ENCODE measurements at regions not wholly inside any gene's neighbourhood (a gene's known extent, or its start where the extent isn't known, plus 50 kb on each side); places are given as distances from the start of the nearest gene placed in this dataset.

DNA sequence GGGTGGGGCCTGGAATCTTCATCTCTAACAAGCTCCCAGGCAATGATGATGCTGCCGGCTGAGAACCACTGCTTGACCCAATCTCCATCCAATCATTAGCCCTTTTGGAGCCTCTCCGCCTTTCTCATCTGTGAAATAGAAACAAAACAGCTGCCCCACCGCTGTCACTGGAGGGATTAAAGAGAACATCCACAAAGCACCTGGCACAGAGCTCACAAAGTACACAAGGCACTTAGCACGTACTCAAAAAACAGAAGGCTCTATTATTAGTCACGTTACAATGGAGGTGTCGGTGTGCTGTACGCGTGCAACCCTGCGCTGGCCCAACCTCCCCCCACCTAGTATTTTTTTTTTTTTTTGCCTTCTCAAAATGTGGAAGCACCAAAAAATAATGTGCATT lies 213.5 kb upstream of the ARID1B start:
- Histone ChIP-seq H3K79me2 (ENCODE audit: control insufficient read depth, insufficient read depth, low read length, unreplicated experiment) (no peaks in the 10 kb centered on the region), H3K4me1 (ENCODE audit: control insufficient read depth, insufficient read depth, low read length, unreplicated experiment) (no peaks in the 10 kb centered on the region), H3K4me3 (ENCODE audit: low read depth, low read length) (no peak overlapping the region), H3K27me3 (ENCODE audit: insufficient read depth, low read length) (peaks cover 23% of the 10 kb centered on the region), H3K27ac (ENCODE audit: low read depth, low read length) (no peak overlapping the region), H3K36me3 (ENCODE audit: insufficient read depth, low read length) (no peaks in the 10 kb centered on the region), H2AFZ (ENCODE audit: low read length, unreplicated experiment) (no peak overlapping the region)

DNA sequence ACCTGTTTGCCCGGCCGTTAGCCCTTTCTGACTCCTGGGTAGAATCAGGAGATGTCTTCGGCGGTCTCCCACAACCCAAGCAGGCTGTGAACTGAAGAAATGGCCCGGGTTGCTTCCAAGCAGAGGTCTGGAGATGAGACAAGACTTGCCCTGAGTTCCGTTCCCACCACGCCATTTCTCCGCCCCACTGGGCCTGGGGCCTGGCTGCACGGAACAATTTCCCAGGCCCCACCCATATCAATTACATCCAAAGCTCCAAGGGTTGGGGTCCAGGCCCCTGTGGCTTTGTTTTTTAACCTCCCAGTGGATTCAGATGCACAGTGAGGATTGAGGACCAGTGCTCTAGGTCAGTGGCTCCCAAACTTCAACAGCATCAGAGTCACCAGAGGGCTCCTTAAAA lies 214.5 kb upstream of the ARID1B start:
- no peaks in the 10 kb centered on the region for H3K4me1 ChIP-seq (ENCODE audit: control insufficient read depth, insufficient read depth, low read length, unreplicated experiment)
- H2AFZ ChIP-seq (ENCODE audit: low read length, unreplicated experiment) = no peak overlapping the region
- no peak overlapping the region for H3K27ac ChIP-seq (ENCODE audit: low read depth, low read length)

DNA sequence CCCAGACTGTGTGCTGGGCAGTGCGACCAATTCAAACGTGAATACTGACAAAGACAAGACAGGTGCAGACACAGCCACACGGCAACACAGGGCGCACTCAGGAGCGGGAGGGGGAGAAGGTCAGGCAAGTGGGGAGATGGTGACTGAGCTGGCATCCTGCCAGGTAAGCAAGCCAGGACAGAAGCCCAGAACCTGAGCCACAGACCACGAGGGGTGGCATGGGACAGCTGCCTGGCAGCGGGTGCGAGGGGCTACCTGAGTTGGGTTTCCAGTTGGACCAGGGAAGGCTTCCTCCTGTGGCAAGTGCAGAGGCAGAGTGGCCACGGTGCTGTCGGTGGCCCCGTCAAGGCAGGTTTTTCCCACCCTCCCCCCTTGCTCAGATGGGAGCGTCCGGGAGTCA lies 215.2 kb upstream of the ARID1B start:
- Histone ChIP-seq H3K4me3 (ENCODE audit: low read depth, low read length) (no peak overlapping the region), H3K27me3 (ENCODE audit: insufficient read depth, low read length) (peaks cover 12% of the 10 kb centered on the region; the same call in 1 of the 2 replicates), H2AFZ (ENCODE audit: low read length, unreplicated experiment) (no peak overlapping the region), H3K36me3 (ENCODE audit: insufficient read depth, low read length) (no peaks in the 10 kb centered on the region), H3K79me2 (ENCODE audit: control insufficient read depth, insufficient read depth, low read length, unreplicated experiment) (no peaks in the 10 kb centered on the region), H3K4me1 (ENCODE audit: control insufficient read depth, insufficient read depth, low read length, unreplicated experiment) (no peaks in the 10 kb centered on the region), H3K27ac (ENCODE audit: low read depth, low read length) (no peak overlapping the region)

More for the DNA sequence above, 214.5 kb upstream of the ARID1B start:
- H3K27me3 ChIP-seq (ENCODE audit: insufficient read depth, low read length) = peaks cover 15% of the 10 kb centered on the region; the same call in 1 of the 2 replicates
- H3K79me2 ChIP-seq (ENCODE audit: control insufficient read depth, insufficient read depth, low read length, unreplicated experiment) = no peaks in the 10 kb centered on the region
- H3K36me3 ChIP-seq (ENCODE audit: insufficient read depth, low read length) = no peaks in the 10 kb centered on the region
- H3K4me3 ChIP-seq (ENCODE audit: low read depth, low read length) = no peak overlapping the region

DNA sequence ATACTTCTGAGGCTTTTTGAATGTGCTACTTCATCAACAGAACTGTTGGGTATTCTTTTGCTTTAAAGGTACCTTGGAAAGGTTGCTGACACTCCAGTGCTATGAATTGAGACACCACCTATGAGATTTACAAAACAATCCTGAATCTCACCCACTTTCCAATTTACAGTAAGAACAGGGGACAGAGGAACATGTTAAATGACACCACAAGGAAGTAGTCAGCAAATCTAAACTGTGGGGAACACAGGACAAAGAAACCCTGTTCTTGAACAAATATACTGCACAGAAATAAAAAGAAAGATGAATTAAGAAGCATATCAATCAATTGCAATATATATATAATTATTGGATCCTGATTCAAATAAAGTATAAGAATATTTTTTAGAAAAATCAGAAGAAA lies 216.7 kb upstream of the ARID1B start:
- H3K27me3 ChIP-seq (ENCODE audit: insufficient read depth, low read length) = peaks cover 7% of the 10 kb centered on the region; the same call in 1 of the 2 replicates
- H3K36me3 ChIP-seq (ENCODE audit: insufficient read depth, low read length) = no peaks in the 10 kb centered on the region
- no peaks in the 10 kb centered on the region for H3K4me1 ChIP-seq (ENCODE audit: control insufficient read depth, insufficient read depth, low read length, unreplicated experiment)
- no peak overlapping the region for H3K27ac ChIP-seq (ENCODE audit: low read depth, low read length)
- H2AFZ ChIP-seq (ENCODE audit: low read length, unreplicated experiment) = no peak overlapping the region
- H3K4me3 ChIP-seq (ENCODE audit: low read depth, low read length) = no peak overlapping the region
- no peaks in the 10 kb centered on the region for H3K79me2 ChIP-seq (ENCODE audit: control insufficient read depth, insufficient read depth, low read length, unreplicated experiment)

DNA sequence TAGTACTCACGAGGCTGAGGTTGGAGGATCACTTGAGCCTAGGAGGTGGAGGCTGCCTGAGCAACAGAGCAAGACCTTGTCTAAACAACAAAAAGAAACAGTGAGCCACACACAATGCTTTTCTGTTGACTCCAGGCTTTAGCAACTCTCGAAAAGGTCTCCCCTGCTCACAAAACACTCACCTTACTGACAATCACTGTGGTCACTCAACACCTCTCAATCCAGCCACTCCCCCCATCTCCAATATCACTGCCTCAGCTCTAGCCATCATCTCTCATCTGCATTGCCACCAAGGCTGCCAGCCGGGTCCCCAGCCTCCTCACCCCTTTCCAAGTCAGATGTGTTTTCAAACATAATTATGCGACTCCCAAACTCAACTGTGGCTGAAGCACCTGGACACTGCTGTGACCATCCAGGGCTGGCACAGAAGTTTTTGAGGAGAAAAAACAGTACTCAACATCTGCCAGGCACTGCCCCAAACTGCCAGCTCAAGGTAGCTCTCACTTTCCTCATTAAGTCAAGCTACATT lies 218.0 kb upstream of the ARID1B start:
- Histone ChIP-seq H3K79me2 (ENCODE audit: control insufficient read depth, insufficient read depth, low read length, unreplicated experiment) (no peaks in the 10 kb centered on the region), H3K27ac (ENCODE audit: low read depth, low read length) (no peak overlapping the region), H3K4me1 (ENCODE audit: control insufficient read depth, insufficient read depth, low read length, unreplicated experiment) (no peaks in the 10 kb centered on the region), H3K4me3 (ENCODE audit: low read depth, low read length) (no peak overlapping the region), H3K36me3 (ENCODE audit: insufficient read depth, low read length) (no peaks in the 10 kb centered on the region), H2AFZ (ENCODE audit: low read length, unreplicated experiment) (no peak overlapping the region), H3K27me3 (ENCODE audit: insufficient read depth, low read length) (peaks cover 19% of the 10 kb centered on the region)

DNA sequence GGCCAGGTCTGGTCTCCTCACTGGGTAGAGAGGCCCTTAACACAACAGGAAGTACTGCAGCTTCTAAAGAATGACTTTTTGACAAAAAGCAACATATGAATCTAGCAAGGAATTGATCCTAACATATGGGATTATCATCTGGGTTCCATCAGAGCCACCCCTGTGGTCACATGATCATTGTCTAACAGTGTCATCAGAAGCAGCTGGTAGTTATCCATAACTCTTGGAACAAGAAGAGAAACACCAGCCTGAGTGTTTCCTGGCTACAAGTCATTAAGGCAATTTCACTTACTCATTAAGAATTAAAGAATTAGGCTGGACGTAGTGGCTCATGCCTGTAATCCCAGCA lies 219.3 kb upstream of the ARID1B start:
- Histone ChIP-seq H3K27ac (ENCODE audit: low read depth, low read length) (no peak overlapping the region), H3K79me2 (ENCODE audit: control insufficient read depth, insufficient read depth, low read length, unreplicated experiment) (no peaks in the 10 kb centered on the region), H2AFZ (ENCODE audit: low read length, unreplicated experiment) (no peak overlapping the region), H3K4me3 (ENCODE audit: low read depth, low read length) (no peak overlapping the region), H3K36me3 (ENCODE audit: insufficient read depth, low read length) (no peaks in the 10 kb centered on the region), H3K4me1 (ENCODE audit: control insufficient read depth, insufficient read depth, low read length, unreplicated experiment) (no peaks in the 10 kb centered on the region), H3K27me3 (ENCODE audit: insufficient read depth, low read length) (peaks cover 31% of the 10 kb centered on the region)

DNA sequence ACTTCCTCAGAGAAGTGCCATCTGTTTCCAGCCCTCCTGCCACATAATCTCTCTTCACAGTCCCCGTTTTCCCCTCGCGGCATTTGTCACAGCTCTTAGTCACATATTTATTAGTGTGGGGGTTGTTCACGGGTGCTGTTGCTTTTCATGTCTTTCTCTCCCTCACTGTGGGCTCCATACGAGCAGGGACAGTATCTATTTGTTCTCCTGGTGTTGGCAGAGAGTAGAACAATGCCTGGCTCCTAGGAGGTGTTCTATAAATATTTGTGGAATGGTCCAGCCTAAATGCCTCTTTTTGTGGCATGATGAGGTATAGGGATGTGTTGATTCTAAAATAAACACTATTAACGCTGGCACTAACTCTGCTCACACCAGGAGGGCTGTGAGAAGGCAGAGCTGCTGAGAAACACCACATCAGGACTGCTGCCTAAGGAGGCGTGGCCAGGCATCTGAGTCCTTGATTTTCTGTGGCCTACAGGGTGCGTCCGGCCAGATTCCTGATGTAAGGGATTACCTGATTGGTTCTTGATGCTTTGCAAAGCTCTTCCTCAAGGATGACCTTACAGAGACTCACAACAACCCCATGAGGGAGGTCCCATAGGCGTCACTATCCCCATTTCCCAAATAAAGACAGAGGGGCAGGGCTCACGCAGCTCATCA lies 219.8 kb upstream of the ARID1B start:
- H2AFZ ChIP-seq (ENCODE audit: low read length, unreplicated experiment) = no peak overlapping the region
- H3K4me3 ChIP-seq (ENCODE audit: low read depth, low read length) = no peak overlapping the region
- no peak overlapping the region for H3K27ac ChIP-seq (ENCODE audit: low read depth, low read length)
- peaks cover 35% of the 10 kb centered on the region for H3K27me3 ChIP-seq (ENCODE audit: insufficient read depth, low read length)
- H3K4me1 ChIP-seq (ENCODE audit: control insufficient read depth, insufficient read depth, low read length, unreplicated experiment) = no peaks in the 10 kb centered on the region
- H3K36me3 ChIP-seq (ENCODE audit: insufficient read depth, low read length) = no peaks in the 10 kb centered on the region
- no peaks in the 10 kb centered on the region for H3K79me2 ChIP-seq (ENCODE audit: control insufficient read depth, insufficient read depth, low read length, unreplicated experiment)

DNA sequence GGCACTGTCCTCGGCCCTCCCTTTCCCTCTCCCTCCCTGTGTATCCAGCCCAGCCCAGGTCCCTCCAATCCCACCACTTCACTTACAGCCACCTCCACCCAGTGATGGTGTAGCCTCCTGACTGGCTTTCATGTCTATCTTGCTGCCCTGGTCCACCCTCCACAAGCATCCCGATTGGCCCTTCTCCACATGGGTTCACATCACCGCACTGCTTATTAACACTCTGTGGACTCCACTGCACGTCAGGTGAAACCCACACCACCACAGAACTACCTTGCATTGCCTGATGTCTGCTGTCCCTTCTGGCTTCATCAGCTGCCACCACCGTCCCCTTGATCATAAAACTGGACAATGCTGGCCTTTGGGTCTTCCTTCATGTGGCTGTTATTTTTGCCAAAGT lies 220.4 kb upstream of the ARID1B start:
- Histone ChIP-seq H3K4me1 (ENCODE audit: control insufficient read depth, insufficient read depth, low read length, unreplicated experiment) (no peaks in the 10 kb centered on the region), H3K27me3 (ENCODE audit: insufficient read depth, low read length) (peaks cover 40% of the 10 kb centered on the region), H2AFZ (ENCODE audit: low read length, unreplicated experiment) (no peak overlapping the region), H3K36me3 (ENCODE audit: insufficient read depth, low read length) (no peaks in the 10 kb centered on the region), H3K27ac (ENCODE audit: low read depth, low read length) (no peak overlapping the region), H3K79me2 (ENCODE audit: control insufficient read depth, insufficient read depth, low read length, unreplicated experiment) (no peaks in the 10 kb centered on the region), H3K4me3 (ENCODE audit: low read depth, low read length) (no peak overlapping the region)

DNA sequence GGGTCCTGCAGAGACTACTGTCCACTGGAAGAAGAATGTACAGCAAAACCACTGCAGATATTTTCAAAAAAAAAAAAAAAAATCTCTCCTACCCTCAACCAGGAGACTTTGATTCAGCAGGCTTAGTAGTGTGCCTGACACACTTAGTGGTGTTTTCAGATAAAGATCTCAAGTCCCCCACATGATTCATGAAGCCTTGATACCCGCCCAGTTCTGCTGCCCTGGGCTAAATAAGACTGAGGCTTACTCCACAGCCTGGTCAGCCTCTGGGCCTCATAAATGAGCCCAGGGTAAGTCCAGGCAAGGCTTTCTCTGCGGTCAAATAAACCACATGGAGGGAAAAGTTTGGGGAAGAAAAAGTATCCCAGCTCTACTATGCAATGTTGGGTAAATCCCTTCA lies 222.1 kb upstream of the ARID1B start:
- Histone ChIP-seq H3K4me1 (ENCODE audit: control insufficient read depth, insufficient read depth, low read length, unreplicated experiment) (no peaks in the 10 kb centered on the region), H2AFZ (ENCODE audit: low read length, unreplicated experiment) (no peak overlapping the region), H3K79me2 (ENCODE audit: control insufficient read depth, insufficient read depth, low read length, unreplicated experiment) (no peaks in the 10 kb centered on the region), H3K27me3 (ENCODE audit: insufficient read depth, low read length) (peaks cover 40% of the 10 kb centered on the region), H3K27ac (ENCODE audit: low read depth, low read length) (no peak overlapping the region), H3K36me3 (ENCODE audit: insufficient read depth, low read length) (no peaks in the 10 kb centered on the region), H3K4me3 (ENCODE audit: low read depth, low read length) (no peak overlapping the region)

DNA sequence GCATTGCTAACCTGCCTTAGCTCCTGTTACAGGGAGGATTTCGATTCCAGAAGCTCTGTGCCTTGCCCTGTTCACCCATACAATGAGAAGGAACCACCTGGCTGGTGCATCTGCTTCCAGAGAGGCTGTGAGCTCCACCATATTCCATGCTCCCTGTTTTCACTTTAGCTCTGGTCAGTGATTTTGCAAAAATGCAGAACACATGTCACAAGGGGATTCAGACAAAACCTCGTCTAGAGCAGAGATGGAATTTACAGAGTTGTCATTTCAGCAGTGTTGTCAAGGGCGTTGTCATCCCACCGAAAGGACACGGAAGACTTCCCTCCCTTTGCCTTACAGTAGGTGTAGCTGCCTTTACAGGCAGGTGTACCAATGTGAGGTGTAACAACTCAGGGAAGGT lies 223.0 kb upstream of the ARID1B start:
- no peak overlapping the region for H2AFZ ChIP-seq (ENCODE audit: low read length, unreplicated experiment)
- no peak overlapping the region for H3K27ac ChIP-seq (ENCODE audit: low read depth, low read length)
- H3K36me3 ChIP-seq (ENCODE audit: insufficient read depth, low read length) = no peaks in the 10 kb centered on the region
- H3K4me1 ChIP-seq (ENCODE audit: control insufficient read depth, insufficient read depth, low read length, unreplicated experiment) = no peaks in the 10 kb centered on the region
- no peak overlapping the region for H3K4me3 ChIP-seq (ENCODE audit: low read depth, low read length)
- H3K27me3 ChIP-seq (ENCODE audit: insufficient read depth, low read length) = peaks cover 47% of the 10 kb centered on the region
- H3K79me2 ChIP-seq (ENCODE audit: control insufficient read depth, insufficient read depth, low read length, unreplicated experiment) = no peaks in the 10 kb centered on the region

DNA sequence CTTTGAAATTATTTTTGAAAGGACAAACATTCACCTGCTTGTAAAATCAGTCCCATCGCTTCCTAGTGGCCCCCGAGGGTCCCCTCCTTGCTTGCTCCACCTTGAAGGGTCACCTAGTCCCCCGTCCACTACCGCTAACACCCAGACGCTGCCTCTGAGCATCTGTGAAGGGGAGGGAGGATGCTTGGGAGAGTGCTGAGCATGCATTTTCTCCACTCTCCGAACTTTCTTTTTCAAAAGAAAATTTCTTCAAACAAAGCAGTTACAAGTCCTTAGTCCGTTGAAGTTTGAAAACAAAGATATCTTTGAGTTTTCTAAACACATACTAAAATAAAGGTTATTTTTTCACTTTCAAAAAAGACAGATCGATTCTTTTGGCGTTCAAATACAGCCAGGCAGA lies 224.3 kb upstream of the ARID1B start:
- H2AFZ ChIP-seq (ENCODE audit: low read length, unreplicated experiment) = no peak overlapping the region
- peaks cover 47% of the 10 kb centered on the region for H3K27me3 ChIP-seq (ENCODE audit: insufficient read depth, low read length)
- no peaks in the 10 kb centered on the region for H3K79me2 ChIP-seq (ENCODE audit: control insufficient read depth, insufficient read depth, low read length, unreplicated experiment)
- no peaks in the 10 kb centered on the region for H3K4me1 ChIP-seq (ENCODE audit: control insufficient read depth, insufficient read depth, low read length, unreplicated experiment)
- H3K4me3 ChIP-seq (ENCODE audit: low read depth, low read length) = no peak overlapping the region
- no peak overlapping the region for H3K27ac ChIP-seq (ENCODE audit: low read depth, low read length)
- no peaks in the 10 kb centered on the region for H3K36me3 ChIP-seq (ENCODE audit: insufficient read depth, low read length)
